Nephron (organoid): ENCODE measurements at regions not wholly inside any gene's neighbourhood (a gene's known extent, or its start where the extent isn't known, plus 50 kb on each side); places are given as distances from the start of the nearest gene placed in this dataset.

ENCODE experiments used
- H3K27ac Mint-ChIP-seq, 3 experiments: 2 replicates each; pipeline ENCODE4 v1.8.0; 2020; ENCODE audit warnings: mixed read lengths in 3 of 3, mild to moderate bottlenecking in 2 of 3, moderate library complexity in 1 of 3
- H3K27me3 Mint-ChIP-seq: 2 replicates; pipeline ENCODE4 v1.8.0; 2021; ENCODE audit warnings: low read depth, mild to moderate bottlenecking, moderate library complexity, mixed read lengths
- H3K36me3 Mint-ChIP-seq: 2 replicates; pipeline ENCODE4 v1.8.0; 2020; ENCODE audit warnings: low read depth, mixed read lengths
- H3K4me1 Mint-ChIP-seq: 2 replicates; pipeline ENCODE4 v1.8.0; 2020; ENCODE audit warnings: mixed read lengths
- H3K4me3 Mint-ChIP-seq, 3 experiments: 2 replicates each; pipeline ENCODE4 v1.8.0; 2020; ENCODE audit warnings: mild to moderate bottlenecking in 3 of 3, mixed read lengths in 3 of 3, moderate library complexity in 2 of 3
- H3K9me3 Mint-ChIP-seq: 2 replicates; pipeline ENCODE4 v1.8.0; 2020; ENCODE audit warnings: mixed read lengths
- CTCF ChIP-seq, 3 experiments: fragments of 200-600 bp; sonication (generic); IDR thresholded peaks; one replicate each; pipeline ENCODE4 v1.5.0; 2021; ENCODE audit warnings: antibody characterized with exemption in 3 of 3; ENCODE audit not compliant: unreplicated experiment in 3 of 3

GRCh38 chr6:44614396-44614795 lies 226.9 kb downstream of the CDC5L start:
- TF ChIP-seq CTCF (IDR thresholded peaks at IDR 0.05; ENCODE audit: unreplicated experiment in 3 of 3), result no peak
- Mint-ChIP-seq H3K4me1 (no peaks in the 10 kb centered on the region), H3K36me3 (no peaks in the 10 kb centered on the region)

GRCh38 chr6:44615621-44616020 lies 228.1 kb downstream of the CDC5L start:
- Mint-ChIP-seq H3K27me3 (peaks cover 30% of the 10 kb centered on the region), H3K4me1 (no peaks in the 10 kb centered on the region), H3K36me3 (no peaks in the 10 kb centered on the region), H3K4me3 (no peak overlapping the region), H3K27ac (no peak overlapping the region), H3K9me3 (no peaks in the 10 kb centered on the region)
- no peak for TF ChIP-seq CTCF (IDR thresholded peaks at IDR 0.05; ENCODE audit: unreplicated experiment in 3 of 3)

More at GRCh38 chr6:44614396-44614795, 226.9 kb downstream of the CDC5L start:
- H3K9me3 Mint-ChIP-seq, result no peaks in the 10 kb centered on the region
- no peak overlapping the region for H3K27ac Mint-ChIP-seq
- no peak overlapping the region for H3K4me3 Mint-ChIP-seq
- peaks cover 32% of the 10 kb centered on the region for H3K27me3 Mint-ChIP-seq

GRCh38 chr6:44617416-44617815 lies 229.9 kb downstream of the CDC5L start:
- H3K36me3 Mint-ChIP-seq, result no peaks in the 10 kb centered on the region
- no peak overlapping the region for H3K27ac Mint-ChIP-seq
- H3K9me3 Mint-ChIP-seq, result no peaks in the 10 kb centered on the region
- no peak for TF ChIP-seq CTCF (IDR thresholded peaks at IDR 0.05; ENCODE audit: unreplicated experiment in 3 of 3)
- H3K4me3 Mint-ChIP-seq, result no peak overlapping the region
- H3K27me3 Mint-ChIP-seq, result peaks cover 39% of the 10 kb centered on the region
- H3K4me1 Mint-ChIP-seq, result no peaks in the 10 kb centered on the region

- Mint-ChIP-seq H3K4me1 (peaks cover 4% of the 10 kb centered on the region), H3K27ac (no peak overlapping the region), H3K27me3 (peaks cover 40% of the 10 kb centered on the region), H3K36me3 (no peaks in the 10 kb centered on the region), H3K4me3 (no peak overlapping the region), H3K9me3 (no peaks in the 10 kb centered on the region)
- no peak for TF ChIP-seq CTCF (IDR thresholded peaks at IDR 0.05; ENCODE audit: unreplicated experiment in 3 of 3)
These were observed 230.9 kb downstream of the CDC5L start for GRCh38 chr6:44618371-44618770.

GRCh38 chr6:44620922-44621321 lies 233.4 kb downstream of the CDC5L start:
- Mint-ChIP-seq H3K36me3 (no peaks in the 10 kb centered on the region), H3K4me3 (no peak overlapping the region), H3K27ac (no peak overlapping the region), H3K27me3 (peaks cover 57% of the 10 kb centered on the region), H3K4me1 (peaks cover 28% of the 10 kb centered on the region), H3K9me3 (no peaks in the 10 kb centered on the region)
- no peak for TF ChIP-seq CTCF (IDR thresholded peaks at IDR 0.05; ENCODE audit: unreplicated experiment in 3 of 3)

- Mint-ChIP-seq H3K9me3 (no peaks in the 10 kb centered on the region), H3K36me3 (no peaks in the 10 kb centered on the region), H3K27ac (no peak overlapping the region), H3K4me3 (no peak overlapping the region), H3K27me3 (peaks cover 57% of the 10 kb centered on the region), H3K4me1 (peaks cover 36% of the 10 kb centered on the region)
- no peak for TF ChIP-seq CTCF (IDR thresholded peaks at IDR 0.05; ENCODE audit: unreplicated experiment in 3 of 3)
These were observed 234.3 kb downstream of the CDC5L start for GRCh38 chr6:44621846-44622245.
